ENCODE measurements at regions not wholly inside any gene's neighbourhood (a gene's known extent, or its start where the extent isn't known, plus 50 kb on each side); places are given as distances from the start of the nearest gene placed in this dataset.
"Not testable (repeated sequence)": the region's sequence is repeated elsewhere in the genome, so short reads cannot be mapped to it uniquely, and the experiment has no call there.

GRCh38 chr10:45111509-45111908 lies 110.8 kb downstream of the ZNF22 start:
- no peak for DNase-seq
- intact Hi-C loops (cut with DNase I): no loop called here

- DNase-seq; intact Hi-C loops (cut with DNase I): not testable (repeated sequence)
Observed at GRCh38 chr10:45117940-45118339, 117.2 kb downstream of the ZNF22 start.

GRCh38 chr10:45118929-45119328 lies 118.2 kb downstream of the ZNF22 start:
- intact Hi-C loops (cut with DNase I): no loop called here
- no peak for DNase-seq

GRCh38 chr10:45122180-45122860 lies 121.6 kb downstream of the ZNF22 start:
- DNase-seq; intact Hi-C loops (cut with DNase I): not testable (repeated sequence)

GRCh38 chr10:45135443-45136198 lies 134.9 kb downstream of the ZNF22 start:
- no peak for DNase-seq
- intact Hi-C loops (cut with DNase I): no loop called here

- intact Hi-C loops (cut with DNase I): no loop called here
- no peak for DNase-seq
Observed at GRCh38 chr10:45136256-45136655, 135.5 kb downstream of the ZNF22 start.

GRCh38 chr10:45144326-45145070 lies 143.8 kb downstream of the ZNF22 start:
- no peak for DNase-seq
- intact Hi-C loops (cut with DNase I): no loop called here

GRCh38 chr10:45145143-45145542 lies 144.4 kb downstream of the ZNF22 start:
- DNase-seq; intact Hi-C loops (cut with DNase I): not testable (repeated sequence)

GRCh38 chr10:45147000-45147399 lies 146.3 kb downstream of the ZNF22 start:
- intact Hi-C loops (cut with DNase I): no loop called here
- no peak for DNase-seq

GRCh38 chr10:45150997-45151396 lies 150.3 kb downstream of the ZNF22 start:
- intact Hi-C loops (cut with DNase I): no loop called here
- DNase-seq: peak in 1 of 10 donors; percentile 68

GRCh38 chr10:45151467-45152214 lies 150.9 kb downstream of the ZNF22 start:
- DNase-seq: peak in 3 of 10 donors; percentile 9 to 80 (median 11)
- intact Hi-C loops (cut with DNase I): no loop called here

GRCh38 chr10:45152726-45153125 lies 152.0 kb downstream of the ZNF22 start:
- intact Hi-C loops (cut with DNase I): no loop called here
- DNase-seq: no peak

- intact Hi-C loops (cut with DNase I): no loop called here
- DNase-seq: no peak
Observed at GRCh38 chr10:45154502-45154901, 153.8 kb downstream of the ZNF22 start.

- intact Hi-C loops (cut with DNase I): no loop called here
- DNase-seq: no peak
Observed at GRCh38 chr10:45155784-45156183, 155.1 kb downstream of the ZNF22 start.

GRCh38 chr10:45160271-45160670 lies 155.1 kb downstream of the OR13A1 start:
- intact Hi-C loops (cut with DNase I): no loop called here
- no peak for DNase-seq

- DNase-seq: no peak
- intact Hi-C loops (cut with DNase I): no loop called here
Observed at GRCh38 chr10:45163315-45163975, 152.0 kb downstream of the OR13A1 start.

GRCh38 chr10:45175520-45176118 lies 139.8 kb downstream of the OR13A1 start:
- intact Hi-C loops (cut with DNase I); DNase-seq: not testable (repeated sequence)

GRCh38 chr10:45179691-45180090 lies 135.7 kb downstream of the OR13A1 start:
- intact Hi-C loops (cut with DNase I): no loop called here
- peak in 4 of 10 donors; percentile 14 to 75 (median 57) for DNase-seq

- DNase-seq: peak in 1 of 10 donors; percentile 74
- intact Hi-C loops (cut with DNase I): no loop called here
Observed at GRCh38 chr10:45180507-45180906, 134.9 kb downstream of the OR13A1 start.

Data from posterior cingulate gyrus (tissue), 11 donors.